ENCODE measurements at regions not wholly inside any gene's neighbourhood (a gene's known extent, or its start where the extent isn't known, plus 50 kb on each side); places are given as distances from the start of the nearest gene placed in this dataset.
A peak's percentile ranks its signal among the peaks of the same experiment; 100 is the strongest.
"Not testable (repeated sequence)": the region's sequence is repeated elsewhere in the genome, so short reads cannot be mapped to it uniquely, and the experiment has no call there.

DNA sequence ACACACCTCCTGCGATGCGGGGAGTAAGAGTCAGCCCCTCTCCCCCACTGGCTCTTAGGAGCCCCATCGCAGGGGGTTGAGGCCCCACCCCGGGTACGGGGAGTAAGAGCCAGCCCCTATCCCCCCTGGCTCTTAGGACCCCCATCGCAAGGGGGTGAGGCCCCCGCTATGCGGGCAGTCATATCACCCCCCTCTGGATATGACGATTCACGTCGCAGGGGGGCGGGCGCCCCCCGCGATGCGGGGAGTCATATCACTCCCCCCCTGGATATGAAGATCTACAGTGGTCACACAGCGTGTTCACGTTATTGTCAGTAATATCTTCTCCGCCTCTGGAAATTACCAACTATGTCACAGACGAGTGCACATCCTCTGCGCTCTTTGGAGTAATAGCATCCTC lies 61.1 kb downstream of the DEFB131A start:
- not testable (repeated sequence) for DNase-seq (ENCODE audit: low read depth)

DNA sequence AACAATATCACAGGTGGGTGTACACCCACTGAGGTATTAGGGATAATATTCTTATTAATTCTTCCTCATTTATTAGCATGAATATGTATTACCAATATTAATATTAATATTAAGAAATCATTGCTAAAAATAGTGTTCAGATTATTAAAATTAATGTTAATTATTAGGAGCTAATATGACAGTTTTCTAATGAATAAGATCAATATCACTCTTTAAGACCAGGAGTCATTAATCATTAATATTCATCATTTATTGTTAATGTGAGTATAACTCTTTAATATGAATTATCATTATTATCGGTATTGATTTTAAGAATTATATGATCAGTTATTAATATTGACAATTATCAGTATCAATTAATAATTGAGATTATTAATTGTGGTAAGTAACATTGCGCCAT lies 62.5 kb downstream of the DEFB131A start:
- DNase-seq (ENCODE audit: low read depth) = not testable (repeated sequence)

DNA sequence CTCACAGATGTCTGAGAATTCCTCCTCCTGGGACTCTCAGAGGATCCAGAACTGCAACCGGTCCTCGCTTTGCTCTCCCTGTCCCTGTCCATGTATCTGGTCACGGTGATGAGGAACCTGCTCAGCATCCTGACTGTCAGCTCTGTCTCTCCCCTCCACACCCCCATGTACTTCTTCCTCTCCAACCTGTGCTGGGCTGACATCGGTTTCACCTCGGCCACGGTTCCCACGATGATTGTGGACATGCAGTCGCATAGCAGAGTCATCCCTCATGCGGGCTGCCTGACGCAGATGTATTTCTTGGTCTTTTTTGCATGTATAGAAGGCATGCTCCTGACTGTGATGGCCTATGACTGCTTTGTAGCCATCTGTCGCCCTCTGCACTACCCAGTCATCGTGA lies 68.7 kb downstream of the DEFB131A start:
- DNase-seq (ENCODE audit: low read depth) = not testable (repeated sequence)

DNA sequence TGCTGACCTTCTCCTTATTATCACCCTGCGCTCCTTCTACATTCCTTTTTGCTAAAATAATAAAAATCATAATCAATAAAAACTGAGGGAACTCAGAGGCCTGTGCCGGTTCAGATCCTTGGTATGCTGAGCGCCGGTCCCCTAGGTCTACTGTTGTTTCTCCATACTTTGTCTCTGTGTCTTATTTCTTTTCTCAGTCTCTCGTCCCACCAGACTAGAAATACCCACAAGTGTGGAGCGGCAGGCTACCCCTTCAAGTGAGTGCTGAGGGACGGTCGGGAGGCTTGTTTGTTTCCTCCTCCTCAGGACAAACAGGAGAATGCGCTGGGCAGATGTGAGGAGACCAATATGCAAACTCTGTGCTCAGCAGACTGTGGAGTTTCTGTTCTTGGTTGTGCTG lies 75.4 kb downstream of the DEFB131A start:
- not testable (repeated sequence) for DNase-seq (ENCODE audit: low read depth)

DNA sequence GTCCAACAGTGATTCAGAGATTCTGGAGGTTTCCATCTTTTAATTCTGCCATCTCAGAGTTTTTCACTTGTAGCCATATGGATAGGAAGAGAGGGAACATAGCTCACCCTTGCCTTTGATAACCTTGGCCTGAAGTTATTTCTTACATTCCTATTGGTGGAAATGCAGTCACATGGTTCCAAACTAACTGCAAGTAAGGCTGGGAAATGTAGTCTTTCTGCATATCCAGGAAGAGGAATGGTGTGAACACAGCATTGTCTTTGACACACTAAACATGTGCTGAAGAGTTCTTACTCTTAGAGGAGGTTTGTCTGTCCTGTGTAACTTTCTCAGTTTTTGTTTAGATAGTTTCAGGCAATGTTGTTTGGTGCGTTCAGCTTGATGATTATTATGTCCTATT lies 78.7 kb downstream of the DEFB131A start:
- not testable (repeated sequence) for DNase-seq (ENCODE audit: low read depth)

DNA sequence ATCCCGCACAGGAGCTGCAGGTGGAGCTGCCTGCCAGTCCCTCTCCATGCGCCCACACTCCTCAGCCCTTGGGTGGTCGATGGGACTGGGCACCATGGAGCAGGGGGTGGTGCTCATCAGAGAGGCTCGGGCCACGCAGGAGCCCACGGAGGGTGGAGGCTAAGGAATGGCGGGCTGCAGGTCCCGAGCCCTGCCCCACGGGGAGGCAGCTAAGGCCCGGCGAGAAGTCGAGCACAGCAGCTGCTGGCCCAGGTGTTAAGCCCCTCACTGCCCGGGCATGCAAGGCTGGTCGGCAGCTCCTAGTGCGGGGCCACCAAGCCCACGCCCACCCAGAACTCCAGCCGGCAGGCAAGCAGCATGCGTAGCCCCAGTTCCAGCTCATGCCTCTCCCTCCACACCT lies 80.2 kb downstream of the DEFB131A start:
- not testable (repeated sequence) for DNase-seq (ENCODE audit: low read depth)

DNA sequence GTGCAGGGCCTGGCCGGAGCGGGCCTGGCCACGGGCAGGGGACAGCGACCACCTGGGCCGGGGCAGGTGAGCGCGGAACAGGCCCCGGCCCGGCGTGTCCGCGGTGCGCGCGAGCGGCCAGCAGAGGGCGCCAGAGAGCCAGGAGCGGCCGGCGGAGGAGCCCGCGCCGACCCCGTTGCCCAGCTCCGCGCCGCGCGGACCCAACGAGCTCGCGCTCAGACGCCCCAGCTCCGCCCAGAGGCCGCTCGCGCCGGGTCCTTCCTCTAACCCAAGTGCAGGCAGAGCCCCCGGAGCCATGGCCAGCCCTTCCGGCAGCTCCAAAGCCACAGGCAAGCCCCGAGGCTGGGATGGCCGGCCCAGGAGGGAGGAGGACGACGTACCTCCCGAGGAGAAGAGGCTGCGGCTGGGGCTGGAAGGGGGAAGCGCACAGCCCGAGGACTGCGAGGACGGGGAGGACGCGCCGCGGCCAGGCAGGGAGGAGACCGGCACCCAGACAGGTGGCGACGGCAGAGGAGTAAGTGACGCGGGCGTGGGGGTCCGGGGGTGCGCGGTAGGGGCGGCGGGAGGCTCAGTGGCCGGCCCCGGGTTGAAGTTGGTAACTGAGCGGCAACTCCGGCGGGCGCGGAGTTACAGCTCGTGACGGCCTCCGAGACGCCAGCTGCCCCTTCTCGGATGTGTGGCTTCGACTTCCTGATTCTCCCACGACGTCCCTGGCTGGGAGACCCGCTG lies 88.1 kb downstream of the DEFB131A start:
- peak; percentile 26 for DNase-seq (ENCODE audit: low read depth)

DNA sequence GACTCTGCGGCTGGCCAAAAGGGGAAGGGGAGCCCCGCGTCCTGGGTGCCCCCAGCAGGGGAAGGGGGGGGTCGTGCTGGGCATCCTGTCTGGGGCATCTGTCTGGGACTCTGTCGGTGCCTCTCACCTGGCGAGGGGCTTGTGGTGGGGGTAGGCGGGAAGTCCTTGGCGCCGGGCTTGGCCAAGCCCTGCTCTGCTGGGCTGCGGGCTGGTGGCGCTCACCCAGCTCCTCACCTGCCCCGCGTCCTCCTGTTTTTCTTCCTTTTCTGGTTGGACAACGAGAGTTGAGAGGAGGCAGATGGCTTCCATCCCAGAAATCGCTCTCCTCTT lies 88.6 kb downstream of the DEFB131A start:
- not testable (repeated sequence) for DNase-seq (ENCODE audit: low read depth)

DNA sequence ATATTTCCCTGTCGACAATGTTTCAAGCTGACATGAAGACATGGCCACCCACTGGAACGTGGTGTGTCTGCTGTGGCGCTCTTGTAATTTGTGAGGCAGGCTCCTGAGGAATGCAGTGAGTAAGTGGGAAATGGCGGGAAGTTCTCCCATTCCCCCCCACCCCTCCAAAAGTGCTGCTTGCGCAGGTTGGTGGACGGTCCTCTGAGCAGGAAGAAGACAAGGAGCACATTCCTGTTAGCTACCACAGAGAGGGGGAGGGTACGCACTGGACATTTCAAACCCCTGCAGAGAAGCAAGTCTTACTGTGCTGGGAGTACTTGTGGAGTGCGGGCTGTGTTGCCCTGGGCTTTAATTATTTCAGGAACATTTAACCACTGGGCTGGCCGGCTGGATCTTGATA lies 92.9 kb downstream of the DEFB131A start:
- not testable (repeated sequence) for DNase-seq (ENCODE audit: low read depth)

DNA sequence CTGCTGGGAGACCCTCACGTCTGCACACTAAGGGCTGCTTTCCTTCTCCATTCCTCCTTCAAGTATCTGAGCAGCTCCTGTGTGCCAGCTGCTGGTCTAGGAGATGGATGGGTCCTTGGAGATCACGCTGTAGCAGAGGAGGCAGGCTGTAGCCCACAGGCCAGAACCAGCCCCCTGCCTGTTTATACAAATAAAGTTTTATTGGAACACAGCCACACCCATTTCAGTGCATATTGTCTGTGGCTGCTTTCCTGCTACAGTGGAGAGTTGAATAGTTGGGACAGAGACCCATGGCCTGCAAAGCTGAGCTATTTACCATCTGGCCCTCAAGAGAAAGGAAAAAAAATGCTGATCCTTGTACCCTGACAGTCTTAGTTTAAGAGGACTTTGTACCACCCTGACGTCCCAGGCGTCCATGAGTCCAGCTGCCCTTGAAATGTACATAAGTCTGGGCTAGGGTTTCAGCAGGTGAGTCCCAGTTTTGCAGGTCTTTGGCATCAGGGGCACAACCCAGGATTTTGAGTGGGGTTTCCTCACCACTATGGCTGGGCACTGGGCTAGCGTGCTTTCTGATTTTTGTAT lies 95.8 kb downstream of the DEFB131A start:
- not testable (repeated sequence) for DNase-seq (ENCODE audit: low read depth)

DNA sequence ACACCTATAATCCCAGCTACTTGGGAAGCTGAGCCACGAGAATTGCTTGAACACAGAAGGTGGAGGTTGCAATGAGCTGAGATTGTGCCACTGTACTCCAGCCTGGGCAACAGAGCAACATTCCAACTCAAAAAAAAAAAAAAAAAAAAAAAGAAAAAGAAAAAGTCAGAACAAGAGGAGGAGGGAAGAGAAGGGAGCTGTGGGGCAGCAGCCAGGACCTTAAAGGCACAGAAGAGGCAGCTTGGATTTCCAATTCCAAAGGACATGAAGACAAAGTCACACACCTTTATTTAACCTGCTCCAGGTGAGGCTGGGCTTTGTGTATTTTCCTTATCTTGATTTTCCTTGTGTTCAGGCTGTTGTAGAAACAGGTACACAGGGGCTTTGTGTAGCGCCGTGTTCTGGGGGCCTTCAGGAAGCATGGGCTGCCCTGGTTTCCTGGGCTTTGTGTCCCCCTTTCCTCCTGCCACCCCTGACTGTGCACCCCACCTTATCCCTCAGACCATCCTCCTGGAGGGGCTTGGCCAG lies 97.2 kb downstream of the DEFB131A start:
- not testable (repeated sequence) for DNase-seq (ENCODE audit: low read depth)

DNA sequence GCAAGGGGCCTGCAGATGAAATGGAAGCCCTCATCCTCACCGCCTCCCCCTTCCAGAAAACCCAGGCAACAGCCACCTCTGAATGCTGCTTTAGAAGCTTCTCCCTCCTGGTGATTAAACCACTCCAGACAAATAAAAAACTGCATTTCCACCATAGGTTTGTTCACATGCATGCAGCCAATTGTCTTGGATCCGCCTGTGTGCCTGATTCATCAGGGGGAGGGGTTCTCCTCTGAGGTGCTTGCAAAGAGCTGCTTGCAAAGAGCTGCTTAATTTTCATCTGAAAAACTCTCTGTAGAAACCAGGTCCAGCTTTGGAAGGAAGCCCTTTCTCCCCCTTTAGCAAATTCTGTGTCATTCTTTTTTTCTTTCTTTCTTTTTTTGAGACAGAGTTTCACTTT lies 100.6 kb downstream of the DEFB131A start:
- DNase-seq (ENCODE audit: low read depth) = not testable (repeated sequence)

DNA sequence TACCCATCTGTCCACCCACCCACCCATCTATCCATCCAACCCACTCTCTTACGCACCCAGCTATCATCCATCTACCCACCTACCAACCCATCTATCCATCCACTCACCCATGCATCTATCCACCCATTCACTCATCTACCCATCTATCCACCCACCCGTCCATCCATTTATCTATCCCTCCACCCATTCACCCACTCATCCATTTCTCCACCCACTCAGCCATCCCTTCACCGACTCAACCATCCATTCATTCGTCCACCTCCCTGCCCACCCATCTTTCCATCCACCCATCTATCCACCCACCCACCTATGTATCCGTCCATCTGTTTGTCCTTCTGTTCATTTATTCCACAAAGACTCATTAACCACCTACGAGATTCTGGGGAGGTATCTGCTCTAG lies 103.3 kb downstream of the DEFB131A start:
- DNase-seq (ENCODE audit: low read depth) = not testable (repeated sequence)

DNA sequence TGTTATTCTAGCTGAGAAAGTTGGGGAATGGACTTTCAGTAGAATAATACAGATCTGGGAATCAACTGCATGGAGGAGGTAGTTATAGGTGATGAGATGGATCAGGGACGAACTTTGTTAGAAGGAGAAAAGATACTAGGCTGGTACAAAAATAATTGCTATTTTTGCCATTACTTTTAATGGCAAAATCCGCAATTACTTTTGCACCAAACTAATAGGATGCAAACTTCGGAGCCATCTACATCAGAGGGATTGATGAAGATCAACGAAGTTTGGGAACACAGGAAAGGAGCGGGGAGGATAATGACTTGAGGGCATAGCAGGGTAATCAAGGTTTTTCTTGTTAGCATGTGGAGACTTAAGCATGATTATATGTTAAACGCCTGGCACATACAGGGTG lies 111.9 kb downstream of the DEFB131A start:
- not testable (repeated sequence) for DNase-seq (ENCODE audit: low read depth)

DNA sequence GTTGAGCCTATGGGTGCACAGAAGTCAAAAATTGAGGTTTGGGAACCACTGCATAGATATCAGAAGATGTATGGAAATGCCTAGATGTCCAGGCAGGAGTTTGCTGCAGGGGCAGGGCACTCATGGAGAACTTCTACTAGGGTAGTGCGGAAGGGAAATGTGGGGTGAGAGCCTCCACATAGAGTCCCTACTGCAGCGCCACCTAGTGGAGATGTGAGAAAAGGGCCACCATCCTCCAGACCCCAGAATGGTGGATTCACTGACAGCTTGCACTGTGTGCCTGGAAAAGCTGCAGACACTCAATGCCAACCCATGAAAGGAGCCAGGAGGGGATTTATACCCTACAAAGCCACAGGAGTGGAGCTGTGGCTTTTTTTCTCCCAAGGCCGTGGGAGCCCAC lies 133.7 kb downstream of the DEFB131A start:
- not testable (repeated sequence) for DNase-seq (ENCODE audit: low read depth)

DNA sequence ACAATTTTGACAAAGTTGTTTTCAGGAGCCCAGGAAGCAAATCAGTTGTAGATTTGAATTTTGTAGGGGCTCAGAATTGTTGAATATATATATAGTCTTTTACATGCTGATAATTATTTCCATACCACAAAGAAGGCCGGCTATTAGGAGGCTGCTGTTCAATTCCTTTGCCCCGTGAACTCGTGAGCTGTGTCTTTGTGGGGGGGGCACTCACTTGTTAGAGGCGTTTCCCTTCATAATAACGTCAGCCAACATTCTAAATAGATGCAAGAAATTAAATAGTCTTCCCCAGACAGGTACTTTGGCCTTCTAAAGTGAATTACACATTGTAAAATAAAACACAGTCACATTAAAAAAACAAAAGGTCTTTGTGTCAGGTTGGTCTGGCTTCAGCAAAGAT lies 138.7 kb downstream of the DEFB131A start:
- DNase-seq (ENCODE audit: low read depth) = not testable (repeated sequence)

DNA sequence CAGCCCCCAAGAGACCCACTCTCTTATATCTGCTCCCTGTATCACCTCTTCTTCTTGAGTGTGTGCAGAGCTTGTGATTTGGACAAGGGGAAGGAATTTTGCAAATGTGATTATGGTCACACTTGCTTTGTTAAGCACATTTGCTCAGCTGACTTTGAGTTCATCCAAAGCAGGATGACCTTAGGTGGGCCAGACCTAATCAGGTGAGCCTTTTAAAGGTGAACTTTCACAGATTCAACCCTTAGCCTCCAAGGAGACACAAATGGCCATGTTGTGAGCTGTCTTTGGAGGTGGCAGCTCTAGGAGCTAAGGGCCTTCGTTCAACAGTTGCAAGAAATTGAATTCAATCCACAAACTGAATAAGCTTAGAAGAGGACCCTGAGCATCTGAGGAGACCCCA lies 147.8 kb downstream of the DEFB131A start:
- DNase-seq (ENCODE audit: low read depth) = no peak

DNA sequence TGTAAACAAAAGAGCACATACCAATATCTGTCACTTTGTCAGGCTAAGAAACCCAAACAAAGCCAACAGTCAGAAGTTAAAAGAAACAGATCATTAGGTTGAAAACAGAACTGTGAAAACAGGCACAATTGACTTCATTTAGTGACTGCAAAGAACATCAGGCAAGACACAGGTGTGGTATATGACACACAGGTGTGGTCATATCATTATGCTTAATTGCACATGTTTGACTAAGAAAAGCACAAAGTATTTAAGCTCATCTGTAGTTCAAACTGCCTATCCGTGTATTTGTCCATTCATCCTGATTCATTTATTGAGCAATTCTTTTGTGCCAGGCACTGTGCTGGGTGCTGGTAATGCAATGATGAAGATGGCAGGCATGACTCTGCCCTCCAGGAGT lies 150.7 kb downstream of the DEFB131A start:
- DNase-seq (ENCODE audit: low read depth) = no peak

DNA sequence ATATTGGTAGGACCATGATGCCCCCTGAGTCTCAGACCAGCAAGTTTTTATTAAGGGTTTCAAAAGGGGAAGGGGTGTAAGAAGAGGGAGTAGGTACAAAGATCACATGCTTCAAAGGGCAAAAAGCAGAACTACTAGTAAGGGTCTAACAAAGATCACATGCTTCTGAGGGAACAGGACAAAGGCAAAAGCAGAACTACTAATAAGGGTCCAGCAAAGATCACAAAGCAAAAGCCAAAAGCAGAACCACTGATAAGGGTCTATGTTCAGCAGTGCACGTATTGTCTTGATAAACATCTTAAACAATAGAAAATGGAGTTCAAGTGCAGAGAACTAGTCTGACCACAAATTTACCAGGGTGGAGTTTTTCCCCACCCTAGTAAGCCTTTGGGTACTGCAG lies 151.3 kb downstream of the DEFB131A start:
- not testable (repeated sequence) for DNase-seq (ENCODE audit: low read depth)

DNA sequence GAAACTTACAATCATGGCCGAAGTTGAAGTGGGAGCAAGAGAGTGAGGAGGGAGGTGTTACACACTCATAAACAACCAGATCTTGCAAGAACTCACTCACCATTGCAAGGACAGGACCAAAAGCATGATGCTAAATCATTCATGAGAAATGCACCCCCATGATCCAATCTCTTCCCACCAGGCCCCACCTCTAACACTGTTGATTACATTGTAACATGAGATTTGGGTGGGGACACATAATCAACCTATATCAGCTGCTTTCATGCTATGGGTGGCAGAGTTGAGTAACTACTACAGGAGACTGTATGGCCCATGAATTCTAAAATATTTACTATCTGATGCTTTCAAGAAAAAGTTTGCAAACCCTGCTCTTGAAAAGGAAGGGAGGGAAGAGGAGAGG lies 155.1 kb downstream of the DEFB131A start:
- no peak for DNase-seq (ENCODE audit: low read depth)

DNA sequence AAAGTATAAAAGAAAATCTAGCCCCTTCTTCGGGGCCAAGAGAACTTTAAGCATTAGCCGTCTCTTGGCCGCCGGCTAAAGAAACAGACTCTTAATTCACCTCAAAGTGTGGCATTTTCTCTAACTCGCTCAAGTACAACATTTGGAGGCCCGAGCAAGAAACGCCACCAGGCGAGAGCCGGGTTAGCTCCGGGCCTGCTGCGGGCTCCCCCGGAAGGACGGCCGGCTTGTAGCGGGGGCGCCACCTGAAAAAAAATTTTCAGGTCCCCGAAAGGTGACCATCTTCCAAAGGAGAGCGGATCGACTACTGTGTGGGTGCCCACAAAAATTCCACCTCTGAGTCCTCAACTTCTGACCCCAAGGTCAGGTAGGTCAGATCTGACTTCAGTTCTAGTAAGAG lies 156.0 kb downstream of the DEFB131A start:
- DNase-seq (ENCODE audit: low read depth) = no peak

DNA sequence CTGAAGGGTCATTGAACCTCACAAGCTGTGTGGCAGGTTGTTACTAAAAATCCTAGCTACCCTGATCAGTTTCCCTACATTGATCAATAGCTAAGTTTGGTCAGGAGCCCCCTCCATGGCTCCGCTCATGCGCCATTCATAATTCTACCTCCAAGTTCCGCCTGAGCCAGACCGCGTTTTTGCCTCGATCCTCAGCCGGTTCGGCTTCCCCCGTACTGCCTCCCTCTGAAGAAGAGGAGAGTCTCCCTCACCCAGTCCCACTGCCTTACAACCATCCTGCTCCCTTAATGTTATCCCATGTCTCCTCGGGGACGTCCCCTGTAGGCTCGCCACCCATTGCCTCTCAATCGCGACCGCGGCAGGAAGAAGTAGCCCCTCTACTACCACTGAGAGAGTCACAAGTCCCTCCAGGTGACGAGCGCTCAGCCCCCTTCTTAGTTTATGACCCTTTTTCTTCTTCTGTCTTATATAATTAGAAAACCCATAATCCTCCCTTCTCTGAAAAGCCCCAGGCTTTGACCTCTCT lies 158.2 kb downstream of the DEFB131A start:
- no peak for DNase-seq (ENCODE audit: low read depth)
